Fibroblast of the aortic adventitia (primary cell): ENCODE measurements at regions not wholly inside any gene's neighbourhood (a gene's known extent, or its start where the extent isn't known, plus 50 kb on each side); places are given as distances from the start of the nearest gene placed in this dataset.
A peak's percentile ranks its signal among the peaks of the same experiment; 100 is the strongest.

Source experiments
- DNase-seq: peaks from one replicate; pipeline ENCODE4 v3.0.0-alpha.2; 2010; ENCODE audit warnings: low read depth
- H3K4me3 ChIP-seq: 2 replicates; pipeline ENCODE4 v1.5.1; 2011; ENCODE audit warnings: low read depth, mild to moderate bottlenecking, control low read depth, low read length, moderate library complexity
- CTCF ChIP-seq: IDR thresholded peaks from 2 replicates; pipeline ENCODE4 v1.5.1; 2011; ENCODE audit warnings: mild to moderate bottlenecking, low read length, control low read depth, inconsistent platforms; ENCODE audit not compliant: insufficient read depth

DNA sequence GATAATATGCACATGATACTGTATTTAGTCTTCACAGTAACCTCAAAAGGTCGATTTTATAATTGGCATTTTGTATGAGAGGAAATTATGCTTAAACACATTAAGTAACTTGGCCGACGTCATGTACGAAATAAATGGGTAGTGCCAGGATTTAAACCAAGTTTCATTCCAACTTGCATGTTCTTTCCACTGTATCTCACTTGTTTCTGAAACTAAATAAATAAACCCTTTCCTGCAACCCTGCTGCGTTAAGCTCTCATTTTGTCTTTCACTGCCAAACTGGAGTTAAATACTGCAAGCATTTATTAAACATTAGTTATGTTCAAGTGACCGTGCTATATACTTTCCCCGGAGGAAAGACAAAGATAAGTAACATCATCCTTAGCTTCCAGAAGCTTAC, 293.9 kb upstream of the PRKD1 start:
- no peak for TF ChIP-seq CTCF
- no peak overlapping the region for H3K4me3 ChIP-seq
- DNase-seq = peak; percentile 26

DNA sequence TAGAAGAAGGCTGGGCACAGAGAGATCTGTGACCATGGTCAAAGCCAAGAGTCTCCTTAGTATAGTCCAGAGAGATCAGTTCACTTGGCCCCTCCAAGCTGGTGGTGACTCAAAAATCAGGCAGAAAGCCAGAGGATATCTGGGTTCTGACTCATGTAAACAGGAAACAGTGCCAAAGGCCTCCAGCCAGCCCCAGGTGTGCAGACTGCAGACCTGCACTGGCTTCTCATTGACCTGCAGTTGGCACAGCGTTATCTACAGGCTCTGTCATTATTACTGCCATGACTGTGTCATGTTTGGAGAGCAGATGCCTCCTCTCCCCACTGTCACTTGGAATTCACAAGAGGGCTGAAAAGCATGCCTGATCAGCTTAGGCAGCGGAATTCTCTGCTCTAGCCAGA, 295.7 kb upstream of the PRKD1 start:
- peak; percentile 93 for DNase-seq
- no peak for TF ChIP-seq CTCF
- no peak overlapping the region for H3K4me3 ChIP-seq

DNA sequence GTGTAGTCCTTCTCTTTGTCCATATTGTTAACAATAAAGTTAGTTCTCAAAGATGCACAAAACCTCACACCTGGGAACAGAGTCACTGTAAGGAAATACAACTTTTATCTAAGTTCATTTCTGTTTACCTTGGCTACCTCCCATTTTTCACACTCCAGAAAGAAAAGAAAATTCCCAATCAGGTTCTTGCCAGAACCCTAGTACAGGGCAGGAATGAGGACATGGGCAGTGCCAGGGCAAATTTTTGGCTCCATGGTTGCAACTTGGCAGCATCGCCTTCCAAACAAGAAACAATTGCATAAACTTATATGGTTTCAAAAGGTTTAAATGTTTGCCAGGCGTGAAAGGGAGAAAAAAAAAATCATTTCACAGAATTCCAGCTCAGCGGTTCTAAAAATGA, 296.3 kb upstream of the PRKD1 start:
- no peak for DNase-seq
- TF ChIP-seq CTCF = no peak
- no peak overlapping the region for H3K4me3 ChIP-seq

- no peak for DNase-seq
- H3K4me3 ChIP-seq = no peak overlapping the region
- no peak for TF ChIP-seq CTCF
Measured at GRCh38 chr14:30225176-30225575, 297.5 kb upstream of the PRKD1 start.

DNA sequence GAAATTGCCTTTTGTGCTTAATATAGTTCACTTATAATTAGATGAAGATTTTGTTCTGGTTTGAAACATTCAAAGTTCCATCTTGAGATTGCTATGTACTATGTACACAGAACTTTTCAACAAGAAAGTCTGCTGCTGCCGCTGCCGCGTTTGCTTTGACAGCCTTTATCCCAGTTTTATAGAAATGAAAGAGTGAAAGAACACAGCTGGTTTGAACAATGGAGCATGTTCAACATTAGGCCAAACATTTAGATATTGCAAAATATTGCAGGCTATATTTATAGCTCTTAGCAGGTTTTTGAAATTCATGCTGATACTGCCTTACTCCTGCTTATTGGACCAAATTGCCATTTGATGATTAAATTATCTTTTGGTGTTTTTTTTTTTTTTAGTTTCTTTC, 299.8 kb upstream of the PRKD1 start:
- H3K4me3 ChIP-seq = no peak overlapping the region
- no peak for TF ChIP-seq CTCF
- peak; percentile 84 for DNase-seq

DNA sequence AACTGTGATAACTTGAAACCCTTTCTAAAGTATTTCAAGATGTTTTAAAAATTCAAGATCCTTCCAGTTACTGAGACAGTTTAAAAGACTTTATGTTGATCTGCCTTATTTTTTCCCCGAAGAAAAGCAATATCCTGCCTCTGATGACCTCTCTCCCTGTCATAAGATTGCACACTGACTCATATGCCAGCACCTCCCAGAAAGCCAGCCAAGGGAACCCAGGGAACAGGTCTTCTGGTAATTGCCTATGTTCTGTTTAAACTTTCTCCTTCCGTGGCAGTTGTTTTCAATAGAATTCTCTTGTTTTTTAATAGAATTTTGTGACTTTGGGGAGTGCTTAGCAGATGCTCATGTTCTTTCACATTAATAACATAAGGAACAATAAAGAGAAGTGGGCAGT, 300.2 kb upstream of the PRKD1 start:
- no peak overlapping the region for H3K4me3 ChIP-seq
- DNase-seq = peak; percentile 74
- TF ChIP-seq CTCF = no peak

DNA sequence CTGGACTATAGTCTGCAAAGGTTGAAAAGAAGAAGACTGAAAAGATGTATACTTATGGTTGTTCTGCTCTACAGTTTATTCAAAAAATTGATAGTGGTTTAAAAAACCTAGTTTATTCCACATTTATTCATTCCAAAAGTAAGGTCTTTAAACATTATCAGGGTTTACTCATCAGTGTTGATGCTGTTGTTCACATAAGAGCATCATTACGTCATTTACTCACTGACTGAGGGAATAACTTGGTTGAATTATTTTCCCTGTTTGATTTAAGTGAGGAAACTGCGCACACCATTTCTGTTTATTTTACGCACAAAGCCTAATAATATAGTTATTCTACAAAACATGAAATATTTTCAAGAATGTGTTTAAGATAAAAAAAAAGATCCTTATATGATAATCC, 303.1 kb upstream of the PRKD1 start:
- no peak for DNase-seq
- no peak overlapping the region for H3K4me3 ChIP-seq
- no peak for TF ChIP-seq CTCF
